Karpas-422 (cell line): ENCODE measurements at regions not wholly inside any gene's neighbourhood (a gene's known extent, or its start where the extent isn't known, plus 50 kb on each side); places are given as distances from the start of the nearest gene placed in this dataset.

Experiments
- DNase-seq: peaks from one replicate; pipeline ENCODE4 v3.0.0-alpha.2; 2015
- H2AFZ ChIP-seq: fragments of 200-600 bp; sonication (generic); 2 replicates; pipeline ENCODE4 v1.6.1; 2014; ENCODE audit warnings: antibody characterized with exemption, low read length, mixed read lengths
- H3K27ac ChIP-seq: fragments of 200-600 bp; sonication (generic); 2 replicates; pipeline ENCODE4 v1.5.1; 2014; ENCODE audit warnings: mild to moderate bottlenecking, low read length, moderate library complexity
- H3K27me3 ChIP-seq: fragments of 200-600 bp; sonication (generic); 2 replicates; pipeline ENCODE4 v1.6.1; 2014; ENCODE audit warnings: low read length, mixed read lengths
- H3K36me3 ChIP-seq: fragments of 200-600 bp; sonication (generic); 2 replicates; pipeline ENCODE4 v1.6.1; 2014; ENCODE audit warnings: low read length, mixed read lengths; ENCODE audit not compliant: insufficient read depth
- H3K4me1 ChIP-seq: fragments of 200-600 bp; sonication (generic); 2 replicates; pipeline ENCODE4 v1.6.1; 2014; ENCODE audit warnings: mild to moderate bottlenecking, low read length, mixed read lengths
- H3K4me2 ChIP-seq: fragments of 200-600 bp; sonication (generic); 2 replicates; pipeline ENCODE4 v1.6.1; 2014; ENCODE audit warnings: low read length, low read depth, mild to moderate bottlenecking; ENCODE audit not compliant: poor library complexity, severe bottlenecking
- H3K4me3 ChIP-seq: fragments of 200-600 bp; sonication (generic); 2 replicates; pipeline ENCODE4 v1.5.1; 2014; ENCODE audit warnings: mild to moderate bottlenecking, antibody characterized with exemption, low read length, mixed read lengths
- H3K79me2 ChIP-seq: fragments of 200-600 bp; sonication (generic); 2 replicates; pipeline ENCODE4 v1.6.1; 2014; ENCODE audit warnings: mild to moderate bottlenecking, low read length, mixed read lengths
- H3K9ac ChIP-seq: fragments of 200-600 bp; sonication (generic); 2 replicates; pipeline ENCODE4 v1.6.0; 2014; ENCODE audit warnings: low read length
- H3K9me2 ChIP-seq: fragments of 200-600 bp; sonication (generic), shearing (Covaris generic); replicated peaks from 2 replicates; pipeline ENCODE4 v1.6.0; 2014; ENCODE audit warnings: mild to moderate bottlenecking, low read length, moderate library complexity; ENCODE audit not compliant: insufficient read depth
- H3K9me3 ChIP-seq: fragments of 300-700, 200-600 bp; sonication (generic); 2 replicates; pipeline ENCODE4 v1.6.1; 2014; ENCODE audit warnings: low read length, mixed read lengths
- H4K20me1 ChIP-seq: fragments of 200-600 bp; sonication (generic); 2 replicates; pipeline ENCODE4 v1.6.1; 2014; ENCODE audit warnings: mild to moderate bottlenecking, antibody characterized with exemption, low read length, low read depth; ENCODE audit not compliant: insufficient read depth

DNA sequence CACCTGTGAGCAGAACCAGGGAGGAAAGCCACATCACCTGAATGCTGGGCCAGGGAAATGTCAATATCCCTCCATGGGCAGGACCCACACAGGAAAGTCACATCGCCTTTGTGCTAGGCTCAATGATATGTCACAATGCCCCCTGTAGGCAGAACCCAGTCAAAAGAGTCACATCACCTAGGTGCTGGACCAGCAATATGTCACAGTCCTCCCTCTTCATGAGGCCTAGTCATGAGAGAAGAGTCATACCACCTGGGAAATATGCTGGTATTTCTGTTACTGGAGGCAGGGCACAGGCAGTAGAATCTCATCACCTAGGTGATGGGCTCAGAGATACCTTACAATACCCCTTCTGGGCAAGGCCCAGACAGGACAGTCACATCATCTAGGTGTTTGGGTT is 1843.4 kb downstream of the TP53TG3F start:
- Histone ChIP-seq H4K20me1 (no peaks in the 10 kb centered on the region), H3K4me1 (no peaks in the 10 kb centered on the region), H3K9me2 (no peaks in the 10 kb centered on the region), H2AFZ (no peak overlapping the region), H3K36me3 (no peaks in the 10 kb centered on the region), H3K9me3 (peaks cover 69% of the 10 kb centered on the region), H3K27ac (no peak overlapping the region), H3K4me3 (no peak overlapping the region), H3K4me2 (no peak overlapping the region), H3K27me3 (no peaks in the 10 kb centered on the region), H3K9ac (no peak overlapping the region), H3K79me2 (no peaks in the 10 kb centered on the region)
- DNase-seq: no peak

DNA sequence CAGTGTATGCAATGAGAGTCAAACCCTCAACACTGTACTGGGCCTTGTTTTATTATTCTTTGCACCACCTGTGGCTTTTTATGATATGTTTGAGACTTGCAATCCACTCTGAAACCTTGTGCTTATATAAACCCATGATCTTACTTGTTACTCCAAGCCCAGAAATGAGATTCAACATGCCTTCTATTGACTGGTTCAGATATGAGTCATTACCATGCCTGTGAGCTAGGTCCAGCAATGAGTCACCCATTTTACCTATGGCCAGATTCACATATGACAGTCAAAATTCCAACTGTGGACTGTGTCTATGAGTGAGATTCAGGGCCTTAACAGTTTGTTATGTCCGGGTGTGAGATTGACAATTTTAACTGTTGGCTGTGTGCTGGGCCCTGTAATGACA is 1846.1 kb downstream of the TP53TG3F start:
- no peak overlapping the region for H2AFZ ChIP-seq
- no peaks in the 10 kb centered on the region for H3K27me3 ChIP-seq
- H3K36me3 ChIP-seq: no peaks in the 10 kb centered on the region
- peaks cover 65% of the 10 kb centered on the region for H3K9me3 ChIP-seq
- H4K20me1 ChIP-seq: no peaks in the 10 kb centered on the region
- H3K4me1 ChIP-seq: no peaks in the 10 kb centered on the region
- no peak overlapping the region for H3K4me2 ChIP-seq
- no peak overlapping the region for H3K9ac ChIP-seq
- H3K4me3 ChIP-seq: no peak overlapping the region
- no peaks in the 10 kb centered on the region for H3K9me2 ChIP-seq
- H3K79me2 ChIP-seq: no peaks in the 10 kb centered on the region
- H3K27ac ChIP-seq: no peak overlapping the region
- DNase-seq: no peak

DNA sequence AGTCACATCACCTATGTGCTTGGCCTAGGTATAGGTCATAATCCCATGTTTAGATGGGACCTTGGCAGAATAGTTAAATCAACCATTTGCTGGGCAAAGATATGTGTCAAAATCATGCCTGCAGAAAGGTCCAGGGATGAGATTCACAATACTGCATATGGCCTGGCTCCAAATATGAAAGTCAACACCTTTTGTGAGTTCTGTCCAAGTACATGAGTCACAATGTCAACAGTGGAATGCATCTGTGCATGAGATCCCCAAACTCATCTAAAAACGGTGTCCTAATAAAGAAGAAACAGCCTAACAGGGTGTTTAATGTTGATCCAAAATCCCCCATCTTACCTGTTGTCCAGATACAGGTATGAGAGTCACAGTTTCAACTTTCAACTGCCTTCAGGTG is 1847.5 kb downstream of the TP53TG3F start:
- Histone ChIP-seq H3K27ac (no peak overlapping the region), H3K79me2 (no peaks in the 10 kb centered on the region), H3K27me3 (no peaks in the 10 kb centered on the region), H3K9me3 (peaks cover 60% of the 10 kb centered on the region), H3K4me2 (no peak overlapping the region), H2AFZ (no peak overlapping the region), H3K4me1 (no peaks in the 10 kb centered on the region), H3K4me3 (no peak overlapping the region), H3K9ac (no peak overlapping the region), H4K20me1 (no peaks in the 10 kb centered on the region), H3K9me2 (no peaks in the 10 kb centered on the region), H3K36me3 (no peaks in the 10 kb centered on the region)
- no peak for DNase-seq

DNA sequence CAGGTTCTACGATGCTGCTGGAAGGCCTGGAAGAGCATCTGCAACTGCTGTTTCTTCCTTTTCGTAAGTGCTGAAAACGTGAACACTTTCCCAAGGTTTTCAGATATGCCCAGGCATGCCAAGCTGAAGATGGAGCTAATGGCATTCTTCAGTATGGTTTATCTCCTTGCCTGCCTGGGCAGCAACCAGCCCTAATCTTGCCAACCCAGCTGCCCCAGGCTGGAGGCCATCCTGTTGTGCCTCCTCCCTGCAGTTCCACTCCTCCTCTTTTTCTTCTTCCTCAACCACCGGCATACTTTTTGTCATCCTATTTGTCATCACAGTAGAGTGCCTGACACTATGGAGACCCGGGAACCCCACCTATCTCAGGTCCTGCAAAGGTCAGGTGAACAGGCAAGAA is 1849.3 kb downstream of the TP53TG3F start:
- H3K4me3 ChIP-seq: no peak overlapping the region
- H3K27ac ChIP-seq: no peak overlapping the region
- H3K9me2 ChIP-seq: no peaks in the 10 kb centered on the region
- H3K4me1 ChIP-seq: no peaks in the 10 kb centered on the region
- no peak overlapping the region for H3K4me2 ChIP-seq
- no peaks in the 10 kb centered on the region for H4K20me1 ChIP-seq
- no peaks in the 10 kb centered on the region for H3K79me2 ChIP-seq
- no peak overlapping the region for H3K9ac ChIP-seq
- no peaks in the 10 kb centered on the region for H3K27me3 ChIP-seq
- DNase-seq: no peak
- no peak overlapping the region for H2AFZ ChIP-seq
- peaks cover 51% of the 10 kb centered on the region for H3K9me3 ChIP-seq
- no peaks in the 10 kb centered on the region for H3K36me3 ChIP-seq

DNA sequence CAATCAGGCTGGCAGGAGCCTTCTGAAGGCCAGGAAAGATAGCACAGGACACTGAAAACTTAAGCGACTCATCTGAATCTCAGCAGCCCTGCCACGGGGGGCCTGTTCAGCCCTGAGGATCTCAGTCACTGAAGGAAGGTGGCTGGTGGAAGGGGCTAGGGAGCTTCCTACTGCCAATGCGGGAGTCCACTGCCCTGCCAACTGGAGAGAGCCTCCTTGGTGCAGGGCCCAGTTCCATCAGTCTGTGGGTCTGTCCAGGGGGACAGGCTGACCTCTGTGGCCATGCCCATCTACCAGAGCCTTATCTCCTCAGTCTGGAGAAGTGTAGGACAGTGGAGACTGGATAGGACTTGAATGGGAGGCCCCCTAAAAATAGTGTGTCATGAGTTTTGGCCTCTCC is 1851.6 kb downstream of the TP53TG3F start:
- H4K20me1 ChIP-seq: no peaks in the 10 kb centered on the region
- DNase-seq: no peak
- H3K9me3 ChIP-seq: peaks cover 36% of the 10 kb centered on the region

DNA sequence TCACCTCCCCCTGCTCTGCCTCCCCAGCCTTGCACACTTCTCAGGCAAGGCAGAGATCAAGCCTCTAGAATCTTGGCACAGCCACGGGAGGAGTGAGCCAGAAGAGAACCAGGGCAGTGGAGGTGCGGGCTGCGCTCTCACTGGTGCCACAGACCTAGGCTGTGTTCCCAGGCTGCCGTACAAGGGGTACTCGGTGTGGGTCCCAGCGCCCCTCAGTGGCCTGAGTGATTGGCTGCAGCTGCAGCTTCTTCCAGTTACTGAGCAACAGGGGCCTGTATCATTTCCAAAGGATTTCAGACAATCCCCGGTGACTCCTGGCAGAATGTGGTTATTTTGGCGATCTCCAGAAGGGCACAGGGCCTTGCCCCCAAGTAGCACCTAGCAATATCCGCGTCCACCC is 1852.1 kb downstream of the TP53TG3F start:
- H3K9ac ChIP-seq: no peak overlapping the region

More for the DNA sequence above, 1851.6 kb downstream of the TP53TG3F start:
- H3K27me3 ChIP-seq: no peaks in the 10 kb centered on the region
- H3K4me3 ChIP-seq: no peak overlapping the region
- no peak overlapping the region for H2AFZ ChIP-seq
- H3K27ac ChIP-seq: no peak overlapping the region
- H3K79me2 ChIP-seq: no peaks in the 10 kb centered on the region
- no peak overlapping the region for H3K9ac ChIP-seq
- H3K4me2 ChIP-seq: no peak overlapping the region
- no peaks in the 10 kb centered on the region for H3K4me1 ChIP-seq
- no peaks in the 10 kb centered on the region for H3K9me2 ChIP-seq
- H3K36me3 ChIP-seq: no peaks in the 10 kb centered on the region

DNA sequence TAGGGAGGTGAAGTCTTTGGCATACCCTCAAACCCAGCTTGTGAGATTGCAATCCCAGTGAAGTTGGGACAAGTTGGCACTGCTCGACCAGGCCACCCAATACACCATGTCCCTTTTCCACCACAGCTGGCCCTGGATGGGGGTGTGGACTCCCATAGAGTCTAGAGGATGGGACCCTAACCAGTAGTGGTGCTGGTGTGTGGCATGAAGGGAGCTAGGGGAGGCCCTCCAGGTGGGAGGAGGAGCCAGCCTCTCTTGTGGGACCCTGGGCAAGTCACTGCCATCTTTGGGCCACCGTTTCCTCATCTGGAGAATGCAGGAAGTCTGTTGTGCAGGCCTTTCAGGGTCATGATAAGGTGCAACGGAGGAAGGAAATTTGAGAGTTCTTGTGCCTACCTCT is 1854.9 kb downstream of the TP53TG3F start:
- no peaks in the 10 kb centered on the region for H3K4me1 ChIP-seq
- H3K9ac ChIP-seq: no peak overlapping the region
- H4K20me1 ChIP-seq: no peaks in the 10 kb centered on the region
- H3K4me2 ChIP-seq: no peak overlapping the region
- no peak overlapping the region for H3K27ac ChIP-seq
- no peak overlapping the region for H2AFZ ChIP-seq
- H3K36me3 ChIP-seq: no peaks in the 10 kb centered on the region
- DNase-seq: no peak
- no peak overlapping the region for H3K4me3 ChIP-seq
- H3K9me3 ChIP-seq: peaks cover 26% of the 10 kb centered on the region
- no peaks in the 10 kb centered on the region for H3K27me3 ChIP-seq
- H3K79me2 ChIP-seq: no peaks in the 10 kb centered on the region
- H3K9me2 ChIP-seq: no peaks in the 10 kb centered on the region

More for the DNA sequence above, 1852.1 kb downstream of the TP53TG3F start:
- no peak for DNase-seq
- no peaks in the 10 kb centered on the region for H3K9me2 ChIP-seq
- H3K27ac ChIP-seq: no peak overlapping the region
- no peaks in the 10 kb centered on the region for H3K36me3 ChIP-seq
- H2AFZ ChIP-seq: no peak overlapping the region
- peaks cover 34% of the 10 kb centered on the region for H3K9me3 ChIP-seq
- no peaks in the 10 kb centered on the region for H3K79me2 ChIP-seq
- H3K4me2 ChIP-seq: no peak overlapping the region
- H3K27me3 ChIP-seq: no peaks in the 10 kb centered on the region
- H4K20me1 ChIP-seq: no peaks in the 10 kb centered on the region
- no peaks in the 10 kb centered on the region for H3K4me1 ChIP-seq
- H3K4me3 ChIP-seq: no peak overlapping the region

DNA sequence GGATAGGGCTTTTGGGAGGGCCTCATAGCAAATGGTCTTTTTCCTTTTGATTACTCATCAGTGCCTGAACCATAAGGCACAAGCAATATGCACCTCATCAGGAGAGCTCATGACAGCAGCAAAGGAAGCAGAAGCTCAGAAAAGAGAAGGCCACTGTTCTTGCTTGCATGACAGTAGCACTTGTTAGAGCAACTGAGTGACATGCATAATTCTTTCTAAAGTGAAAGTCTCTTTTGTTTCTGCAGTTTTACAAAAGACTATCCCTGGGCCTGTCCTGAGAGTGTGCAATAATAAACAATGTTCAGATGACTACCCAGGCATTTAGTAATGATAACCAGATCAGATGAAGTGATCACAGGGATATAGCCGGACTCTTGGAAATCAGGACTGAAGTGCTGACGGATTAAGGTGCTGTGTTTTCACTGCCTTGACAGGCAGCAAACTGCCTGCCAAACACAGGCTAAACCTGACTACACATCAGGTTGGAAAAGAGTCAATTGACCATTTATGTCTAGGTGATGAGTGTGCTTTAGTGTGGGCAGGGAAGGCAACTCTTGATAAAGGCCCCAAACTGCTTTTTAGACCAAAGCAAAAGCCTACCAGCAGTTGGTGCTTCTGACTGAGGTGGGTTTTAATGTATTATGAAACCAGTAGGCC is 1860.3 kb downstream of the TP53TG3F start:
- no peaks in the 10 kb centered on the region for H4K20me1 ChIP-seq

More for the DNA sequence above, 1860.3 kb downstream of the TP53TG3F start:
- Histone ChIP-seq H3K4me1 (no peaks in the 10 kb centered on the region), H3K9ac (no peak overlapping the region), H3K27ac (no peak overlapping the region), H3K27me3 (no peaks in the 10 kb centered on the region), H2AFZ (no peak overlapping the region), H3K9me2 (no peaks in the 10 kb centered on the region), H3K9me3 (peaks cover 27% of the 10 kb centered on the region), H3K79me2 (no peaks in the 10 kb centered on the region), H3K4me2 (no peak overlapping the region), H3K36me3 (no peaks in the 10 kb centered on the region), H3K4me3 (no peak overlapping the region)
- no peak for DNase-seq
